HUES48 (cell line): ENCODE measurements at regions not wholly inside any gene's neighbourhood (a gene's known extent, or its start where the extent isn't known, plus 50 kb on each side); places are given as distances from the start of the nearest gene placed in this dataset.

ENCODE experiments used
- H3K27ac ChIP-seq: one replicate; pipeline ENCODE4 v1.7.0; 2013; ENCODE audit warnings: low read depth, low read length, inconsistent platforms
- H3K27me3 ChIP-seq: 2 replicates; pipeline ENCODE4 v1.6.1; 2013; ENCODE audit warnings: mild to moderate bottlenecking, low read length; ENCODE audit not compliant: control insufficient read depth, insufficient read depth
- H3K36me3 ChIP-seq: 2 replicates; pipeline ENCODE4 v1.6.1; 2013; ENCODE audit warnings: low read length; ENCODE audit not compliant: control insufficient read depth, insufficient read depth
- H3K4me1 ChIP-seq: 2 replicates; pipeline ENCODE4 v1.6.1; 2013; ENCODE audit warnings: mild to moderate bottlenecking, low read length; ENCODE audit not compliant: control insufficient read depth, insufficient read depth
- H3K4me3 ChIP-seq: 2 replicates; pipeline ENCODE4 v1.5.1; 2013; ENCODE audit warnings: mild to moderate bottlenecking, low read depth, low read length
- H3K9ac ChIP-seq: 2 replicates; pipeline ENCODE4 v1.6.1; 2013; ENCODE audit warnings: mild to moderate bottlenecking, low read depth, low read length, moderate library complexity
- H3K9me3 ChIP-seq: 2 replicates; pipeline ENCODE4 v1.6.1; 2013; ENCODE audit warnings: low read length; ENCODE audit not compliant: control insufficient read depth, insufficient read depth

- Histone ChIP-seq H3K36me3 (no peaks in the 10 kb centered on the region), H3K9ac (no peak overlapping the region), H3K27me3 (no peaks in the 10 kb centered on the region), H3K9me3 (peaks cover 76% of the 10 kb centered on the region), H3K4me1 (no peaks in the 10 kb centered on the region), H3K4me3 (no peak overlapping the region), H3K27ac (no peak overlapping the region)
Measured at GRCh38 chr5:40089269-40089668, 590.4 kb upstream of the PTGER4 start.

GRCh38 chr5:40084614-40085013 is 595.1 kb upstream of the PTGER4 start:
- peaks cover 47% of the 10 kb centered on the region for H3K9me3 ChIP-seq
- no peak overlapping the region for H3K27ac ChIP-seq
- H3K4me3 ChIP-seq, result no peak overlapping the region
- no peaks in the 10 kb centered on the region for H3K4me1 ChIP-seq
- H3K9ac ChIP-seq, result no peak overlapping the region
- H3K36me3 ChIP-seq, result no peaks in the 10 kb centered on the region
- no peaks in the 10 kb centered on the region for H3K27me3 ChIP-seq

- Histone ChIP-seq H3K4me1 (no peaks in the 10 kb centered on the region), H3K9ac (no peak overlapping the region), H3K9me3 (peaks cover 43% of the 10 kb centered on the region), H3K36me3 (no peaks in the 10 kb centered on the region), H3K27me3 (no peaks in the 10 kb centered on the region), H3K4me3 (no peak overlapping the region), H3K27ac (no peak overlapping the region)
Measured at GRCh38 chr5:40082313-40082712, 597.4 kb upstream of the PTGER4 start.

- Histone ChIP-seq H3K9ac (no peak overlapping the region), H3K4me3 (no peak overlapping the region), H3K27ac (no peak overlapping the region), H3K4me1 (no peaks in the 10 kb centered on the region), H3K9me3 (peaks cover 30% of the 10 kb centered on the region), H3K36me3 (no peaks in the 10 kb centered on the region), H3K27me3 (no peaks in the 10 kb centered on the region)
Measured at GRCh38 chr5:40080191-40080590, 599.5 kb upstream of the PTGER4 start.

GRCh38 chr5:40078898-40079575 is 600.7 kb upstream of the PTGER4 start:
- H3K9me3 ChIP-seq, result peaks cover 23% of the 10 kb centered on the region
- H3K27ac ChIP-seq, result no peak overlapping the region

GRCh38 chr5:40074826-40075225 is 604.9 kb upstream of the PTGER4 start:
- H3K4me1 ChIP-seq, result no peaks in the 10 kb centered on the region
- no peaks in the 10 kb centered on the region for H3K27me3 ChIP-seq
- H3K9me3 ChIP-seq, result peaks cover 12% of the 10 kb centered on the region
- H3K36me3 ChIP-seq, result no peaks in the 10 kb centered on the region
- H3K4me3 ChIP-seq, result no peak overlapping the region
- no peak overlapping the region for H3K9ac ChIP-seq
- no peak overlapping the region for H3K27ac ChIP-seq

More at GRCh38 chr5:40078898-40079575, 600.7 kb upstream of the PTGER4 start:
- Histone ChIP-seq H3K4me1 (no peaks in the 10 kb centered on the region), H3K4me3 (no peak overlapping the region), H3K27me3 (no peaks in the 10 kb centered on the region), H3K9ac (no peak overlapping the region), H3K36me3 (no peaks in the 10 kb centered on the region)

GRCh38 chr5:40073927-40074326 is 605.8 kb upstream of the PTGER4 start:
- no peaks in the 10 kb centered on the region for H3K4me1 ChIP-seq
- H3K36me3 ChIP-seq, result no peaks in the 10 kb centered on the region
- H3K4me3 ChIP-seq, result no peak overlapping the region
- no peak overlapping the region for H3K9ac ChIP-seq
- no peak overlapping the region for H3K27ac ChIP-seq
- no peaks in the 10 kb centered on the region for H3K27me3 ChIP-seq
- H3K9me3 ChIP-seq, result peaks cover 7% of the 10 kb centered on the region; the same call in 1 of the 2 replicates

- H3K27me3 ChIP-seq, result no peaks in the 10 kb centered on the region
- H3K4me3 ChIP-seq, result no peak overlapping the region
- H3K9me3 ChIP-seq, result no peaks in the 10 kb centered on the region
- no peak overlapping the region for H3K9ac ChIP-seq
- no peaks in the 10 kb centered on the region for H3K4me1 ChIP-seq
- H3K27ac ChIP-seq, result no peak overlapping the region
- no peaks in the 10 kb centered on the region for H3K36me3 ChIP-seq
Measured at GRCh38 chr5:40071870-40072269, 607.8 kb upstream of the PTGER4 start.

- no peak overlapping the region for H3K9ac ChIP-seq
- no peaks in the 10 kb centered on the region for H3K4me1 ChIP-seq
- no peaks in the 10 kb centered on the region for H3K36me3 ChIP-seq
- H3K4me3 ChIP-seq, result no peak overlapping the region
- H3K27me3 ChIP-seq, result no peaks in the 10 kb centered on the region
- H3K27ac ChIP-seq, result no peak overlapping the region
- H3K9me3 ChIP-seq, result no peaks in the 10 kb centered on the region; the same call in 1 of the 2 replicates
Measured at GRCh38 chr5:40066616-40067015, 613.1 kb upstream of the PTGER4 start.

GRCh38 chr5:40052808-40053207 is 626.9 kb upstream of the PTGER4 start:
- no peak overlapping the region for H3K4me3 ChIP-seq
- no peak overlapping the region for H3K9ac ChIP-seq
- no peaks in the 10 kb centered on the region for H3K27me3 ChIP-seq
- no peaks in the 10 kb centered on the region for H3K9me3 ChIP-seq
- H3K36me3 ChIP-seq, result no peaks in the 10 kb centered on the region
- H3K4me1 ChIP-seq, result no peaks in the 10 kb centered on the region
- no peak overlapping the region for H3K27ac ChIP-seq

- no peak overlapping the region for H3K4me3 ChIP-seq
- no peaks in the 10 kb centered on the region for H3K9me3 ChIP-seq
Measured at GRCh38 chr5:40046792-40047191, 622.0 kb upstream of the DAB2 start.

More at GRCh38 chr5:40046792-40047191, 622.0 kb upstream of the DAB2 start:
- Histone ChIP-seq H3K27me3 (no peaks in the 10 kb centered on the region), H3K27ac (no peak overlapping the region), H3K4me1 (no peaks in the 10 kb centered on the region), H3K36me3 (no peaks in the 10 kb centered on the region), H3K9ac (no peak overlapping the region)
